HUES64 (cell line): ENCODE measurements at regions not wholly inside any gene's neighbourhood (a gene's known extent, or its start where the extent isn't known, plus 50 kb on each side); places are given as distances from the start of the nearest gene placed in this dataset.

ENCODE experiments used
- H3K27ac ChIP-seq: 2 replicates; pipeline ENCODE4 v1.7.0; 2013; ENCODE audit warnings: low read depth, low read length, inconsistent platforms
- H3K27me3 ChIP-seq: 2 replicates; pipeline ENCODE4 v1.6.1; 2013; ENCODE audit warnings: mild to moderate bottlenecking, low read length; ENCODE audit not compliant: insufficient read depth
- H3K36me3 ChIP-seq: 2 replicates; pipeline ENCODE4 v1.6.1; 2013; ENCODE audit warnings: mild to moderate bottlenecking, low read length; ENCODE audit not compliant: insufficient read depth
- H3K4me1 ChIP-seq: 2 replicates; pipeline ENCODE4 v1.6.1; 2013; ENCODE audit warnings: mild to moderate bottlenecking, low read length, moderate library complexity; ENCODE audit not compliant: insufficient read depth
- H3K4me3 ChIP-seq: 2 replicates; pipeline ENCODE4 v1.5.1; 2013; ENCODE audit warnings: mild to moderate bottlenecking, low read length, moderate library complexity
- H3K9ac ChIP-seq: 2 replicates; pipeline ENCODE4 v1.6.1; 2013; ENCODE audit warnings: mild to moderate bottlenecking, low read depth, low read length
- H3K9me3 ChIP-seq: 2 replicates; pipeline ENCODE4 v1.6.1; 2013; ENCODE audit warnings: low read depth, low read length; ENCODE audit not compliant: insufficient read depth
- WGBS: fragments of 150-250, 120-280 bp; methylation state at CpG from one replicate; pipeline ENCODE4 v1.1.7; 2013; ENCODE audit warnings: missing lambda C conversion rate; 5-methylcytosine and 5-hydroxymethylcytosine counted together

- Histone ChIP-seq H3K9me3 (no peaks in the 10 kb centered on the region), H3K4me3 (no peak overlapping the region), H3K4me1 (no peaks in the 10 kb centered on the region; the same call in 1 of the 2 replicates), H3K9ac (no peak overlapping the region), H3K36me3 (no peaks in the 10 kb centered on the region), H3K27me3 (no peaks in the 10 kb centered on the region), H3K27ac (no peak overlapping the region)
- WGBS, result 98% methylated on average over 5 of the region's 5 CpGs
Measured at GRCh38 chr12:28987538-28988324, 161.3 kb upstream of the FAR2 start.

GRCh38 chr12:28988325-28988704 is 160.8 kb upstream of the FAR2 start:
- Histone ChIP-seq H3K27me3 (no peaks in the 10 kb centered on the region), H3K36me3 (no peaks in the 10 kb centered on the region), H3K9me3 (no peaks in the 10 kb centered on the region), H3K4me1 (no peaks in the 10 kb centered on the region; the same call in 1 of the 2 replicates), H3K9ac (no peak overlapping the region), H3K27ac (no peak overlapping the region), H3K4me3 (no peak overlapping the region)
- 91% methylated on average over 2 of the region's 2 CpGs for WGBS

- 86% methylated on average over 2 of the region's 2 CpGs for WGBS
- Histone ChIP-seq H3K36me3 (no peaks in the 10 kb centered on the region), H3K27me3 (no peaks in the 10 kb centered on the region), H3K4me1 (no peaks in the 10 kb centered on the region), H3K9me3 (no peaks in the 10 kb centered on the region), H3K27ac (no peak overlapping the region), H3K4me3 (no peak overlapping the region), H3K9ac (no peak overlapping the region)
Measured at GRCh38 chr12:28991626-28992025, 157.5 kb upstream of the FAR2 start.

- Histone ChIP-seq H3K27ac (no peak overlapping the region), H3K9me3 (no peaks in the 10 kb centered on the region), H3K27me3 (no peaks in the 10 kb centered on the region), H3K4me3 (no peak overlapping the region), H3K4me1 (no peaks in the 10 kb centered on the region), H3K9ac (no peak overlapping the region), H3K36me3 (no peaks in the 10 kb centered on the region)
- WGBS, result 97% methylated on average over 5 of the region's 5 CpGs
Measured at GRCh38 chr12:28993720-28994119, 155.4 kb upstream of the FAR2 start.

- no peak overlapping the region for H3K27ac ChIP-seq
- 93% methylated on average over 3 of the region's 3 CpGs for WGBS
- H3K4me1 ChIP-seq, result no peaks in the 10 kb centered on the region
Measured at GRCh38 chr12:28994179-28994715, 154.8 kb upstream of the FAR2 start.

GRCh38 chr12:28996688-28997087 is 152.4 kb upstream of the FAR2 start:
- Histone ChIP-seq H3K27me3 (no peaks in the 10 kb centered on the region), H3K9me3 (no peaks in the 10 kb centered on the region), H3K4me3 (no peak overlapping the region), H3K9ac (no peak overlapping the region), H3K36me3 (no peaks in the 10 kb centered on the region), H3K4me1 (no peaks in the 10 kb centered on the region), H3K27ac (no peak overlapping the region)
- 96% methylated on average over 5 of the region's 5 CpGs for WGBS

More at GRCh38 chr12:28994179-28994715, 154.8 kb upstream of the FAR2 start:
- H3K9ac ChIP-seq, result no peak overlapping the region
- no peaks in the 10 kb centered on the region for H3K36me3 ChIP-seq
- no peak overlapping the region for H3K4me3 ChIP-seq
- no peaks in the 10 kb centered on the region for H3K27me3 ChIP-seq
- no peaks in the 10 kb centered on the region for H3K9me3 ChIP-seq

- 90% methylated on average over 4 of the region's 4 CpGs for WGBS
- Histone ChIP-seq H3K9me3 (no peaks in the 10 kb centered on the region), H3K4me3 (no peak overlapping the region), H3K27ac (no peak overlapping the region), H3K4me1 (no peaks in the 10 kb centered on the region), H3K9ac (no peak overlapping the region), H3K27me3 (no peaks in the 10 kb centered on the region), H3K36me3 (no peaks in the 10 kb centered on the region)
Measured at GRCh38 chr12:28998662-28999120, 150.4 kb upstream of the FAR2 start.

GRCh38 chr12:29004066-29004935 is 144.8 kb upstream of the FAR2 start:
- H3K4me1 ChIP-seq, result no peaks in the 10 kb centered on the region
- no peak overlapping the region for H3K4me3 ChIP-seq
- WGBS, result 96% methylated on average over 5 of the region's 6 CpGs
- H3K27me3 ChIP-seq, result no peaks in the 10 kb centered on the region
- H3K27ac ChIP-seq, result no peak overlapping the region
- no peaks in the 10 kb centered on the region for H3K9me3 ChIP-seq
- no peaks in the 10 kb centered on the region for H3K36me3 ChIP-seq
- no peak overlapping the region for H3K9ac ChIP-seq

GRCh38 chr12:29004936-29005304 is 144.2 kb upstream of the FAR2 start:
- H3K9me3 ChIP-seq, result no peaks in the 10 kb centered on the region
- H3K9ac ChIP-seq, result no peak overlapping the region
- H3K4me3 ChIP-seq, result no peak overlapping the region
- no peaks in the 10 kb centered on the region for H3K27me3 ChIP-seq
- no peaks in the 10 kb centered on the region for H3K36me3 ChIP-seq
- no peak overlapping the region for H3K27ac ChIP-seq
- 95% methylated on average over 2 of the region's 2 CpGs for WGBS
- no peaks in the 10 kb centered on the region for H3K4me1 ChIP-seq

GRCh38 chr12:29008786-29009185 is 140.3 kb upstream of the FAR2 start:
- Histone ChIP-seq H3K27me3 (no peaks in the 10 kb centered on the region), H3K27ac (no peak overlapping the region), H3K4me3 (no peak overlapping the region), H3K9ac (no peak overlapping the region), H3K4me1 (no peaks in the 10 kb centered on the region), H3K9me3 (no peaks in the 10 kb centered on the region), H3K36me3 (no peaks in the 10 kb centered on the region)
- WGBS, result 92% methylated on average over 1 of the region's 1 CpG

- H3K9me3 ChIP-seq, result no peaks in the 10 kb centered on the region
- no peak overlapping the region for H3K4me3 ChIP-seq
- no peak overlapping the region for H3K9ac ChIP-seq
- no peaks in the 10 kb centered on the region for H3K27me3 ChIP-seq
- H3K4me1 ChIP-seq, result no peaks in the 10 kb centered on the region
- H3K27ac ChIP-seq, result no peak overlapping the region
- WGBS, result 84% methylated on average over 4 of the region's 4 CpGs
- no peaks in the 10 kb centered on the region for H3K36me3 ChIP-seq
Measured at GRCh38 chr12:29012673-29013072, 136.4 kb upstream of the FAR2 start.
